NCI-H524 (cell line): ENCODE measurements at regions not wholly inside any gene's neighbourhood (a gene's known extent, or its start where the extent isn't known, plus 50 kb on each side); places are given as distances from the start of the nearest gene placed in this dataset.

Source experiments
- DNase-seq, 2 experiments: peaks; one replicate each; lab custom pipeline; 2025; lab: John Stamatoyannopoulos, UW

GRCh38 chr7:118696879-118697278 is 472.4 kb downstream of the ANKRD7 start:
- no peak for DNase-seq

- DNase-seq: no peak
Measured at GRCh38 chr7:118699222-118699621, 474.7 kb downstream of the ANKRD7 start.

- no peak for DNase-seq
Measured at GRCh38 chr7:118708741-118709140, 484.2 kb downstream of the ANKRD7 start.

GRCh38 chr7:118711688-118712087 is 487.2 kb downstream of the ANKRD7 start:
- no peak for DNase-seq

GRCh38 chr7:118713039-118713438 is 488.5 kb downstream of the ANKRD7 start:
- no peak for DNase-seq

GRCh38 chr7:118720632-118721031 is 496.1 kb downstream of the ANKRD7 start:
- DNase-seq: no peak

GRCh38 chr7:118731854-118732253 is 507.4 kb downstream of the ANKRD7 start:
- DNase-seq: peak in 1 of 2 experiments; percentile 37

GRCh38 chr7:118734541-118734940 is 510.0 kb downstream of the ANKRD7 start:
- DNase-seq: no peak

- no peak for DNase-seq
Measured at GRCh38 chr7:118735441-118735840, 510.9 kb downstream of the ANKRD7 start.

GRCh38 chr7:118737935-118738334 is 513.4 kb downstream of the ANKRD7 start:
- DNase-seq: no peak

GRCh38 chr7:118745927-118746326 is 521.4 kb downstream of the ANKRD7 start:
- no peak for DNase-seq

GRCh38 chr7:118747473-118747872 is 523.0 kb downstream of the ANKRD7 start:
- no peak for DNase-seq

- peak; percentile 70 to 91 for DNase-seq
Measured at GRCh38 chr7:118753479-118753878, 529.0 kb downstream of the ANKRD7 start.

- no peak for DNase-seq
Measured at GRCh38 chr7:118754608-118755007, 530.1 kb downstream of the ANKRD7 start.

GRCh38 chr7:118755067-118755625 is 530.6 kb downstream of the ANKRD7 start:
- DNase-seq: no peak

GRCh38 chr7:118757066-118757465 is 532.6 kb downstream of the ANKRD7 start:
- DNase-seq: peak in 1 of 2 experiments; percentile 6

GRCh38 chr7:118758582-118758981 is 534.1 kb downstream of the ANKRD7 start:
- peak; percentile 33 to 47 for DNase-seq

GRCh38 chr7:118759921-118760320 is 535.4 kb downstream of the ANKRD7 start:
- DNase-seq: no peak

- DNase-seq: peak in 1 of 2 experiments; percentile 8
Measured at GRCh38 chr7:118762451-118762850, 537.9 kb downstream of the ANKRD7 start.

- no peak for DNase-seq
Measured at GRCh38 chr7:118764221-118764620, 539.7 kb downstream of the ANKRD7 start.

- no peak for DNase-seq
Measured at GRCh38 chr7:118771672-118772071, 547.2 kb downstream of the ANKRD7 start.

- DNase-seq: no peak
Measured at GRCh38 chr7:118777308-118777707, 552.8 kb downstream of the ANKRD7 start.

GRCh38 chr7:118792682-118793081 is 568.2 kb downstream of the ANKRD7 start:
- DNase-seq: no peak

GRCh38 chr7:118793582-118793981 is 569.1 kb downstream of the ANKRD7 start:
- DNase-seq: no peak
